ENCODE measurements at regions not wholly inside any gene's neighbourhood (a gene's known extent, or its start where the extent isn't known, plus 50 kb on each side); places are given as distances from the start of the nearest gene placed in this dataset.

DNA sequence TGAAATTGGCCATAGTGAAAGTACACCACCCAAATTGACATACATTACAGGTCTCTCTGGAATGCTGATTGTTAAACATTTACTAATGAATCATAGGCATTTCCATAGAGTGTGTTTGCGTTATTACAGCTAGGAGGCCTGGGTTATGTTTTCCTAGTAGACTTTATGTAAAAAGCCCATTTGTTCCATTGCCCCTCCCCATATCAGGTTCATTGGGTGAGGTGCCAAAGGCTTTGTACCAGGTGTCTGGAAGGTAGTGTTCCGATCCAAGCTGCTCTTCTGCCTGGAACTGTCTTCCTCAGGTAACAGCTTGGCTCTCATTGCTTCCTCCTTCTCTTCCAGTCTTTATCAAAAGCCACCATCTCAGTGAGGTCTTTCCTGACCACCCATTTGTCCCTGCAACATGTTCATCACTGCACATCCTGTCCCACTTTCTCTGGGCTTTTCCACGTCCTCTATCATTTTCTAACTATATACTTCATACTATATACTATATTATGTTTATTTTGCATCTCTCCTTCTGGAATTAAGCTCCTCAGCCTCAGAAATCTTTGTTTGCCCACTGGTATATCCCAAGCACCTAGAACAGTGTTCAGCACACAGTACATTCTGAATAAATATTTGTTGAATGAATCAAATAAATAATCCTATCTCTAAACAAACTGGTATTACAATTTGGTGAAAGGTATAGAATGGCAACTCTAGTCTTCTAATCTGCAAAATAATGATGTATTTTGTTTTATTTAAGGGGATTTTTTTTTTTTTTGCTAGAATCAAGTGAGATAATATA, 252.3 kb downstream of the KTN1 start:
- H3K79me2 ChIP-seq (ENCODE audit: insufficient read depth, low read length) = no peaks in the 10 kb centered on the region
- Mint-ChIP-seq H3K9me3 (ENCODE audit: unreplicated experiment) (no peaks in the 10 kb centered on the region), H3K4me1 (ENCODE audit: low read depth, unreplicated experiment) (peaks cover 5% of the 10 kb centered on the region), H3K4me3 (ENCODE audit: unreplicated experiment) (no peak overlapping the region), H3K36me3 (ENCODE audit: low read depth, unreplicated experiment) (no peaks in the 10 kb centered on the region), H3K27me3 (ENCODE audit: low read depth, unreplicated experiment) (peaks cover under 1% of the 10 kb centered on the region), H3K27ac (ENCODE audit: unreplicated experiment) (no peak overlapping the region)
- no peaks in the 10 kb centered on the region for H4K20me1 ChIP-seq (ENCODE audit: insufficient read depth, low read length)
- no peak overlapping the region for H2AFZ ChIP-seq (ENCODE audit: low read depth, low read length)
- DNase-seq (ENCODE audit: low read depth) = no peak
- no peaks in the 10 kb centered on the region for H3K9me3 ChIP-seq (ENCODE audit: insufficient read depth, low read depth, low read length)
- H3K27me3 ChIP-seq (ENCODE audit: insufficient read depth, low read length) = peaks cover 2% of the 10 kb centered on the region
- no peak overlapping the region for H3K9ac ChIP-seq (ENCODE audit: low read length)
- H3K4me3 ChIP-seq (ENCODE audit: insufficient read depth, low read depth, low read length) = no peak overlapping the region
- no peaks in the 10 kb centered on the region for H3K36me3 ChIP-seq (ENCODE audit: insufficient read depth, low read length)
- no peak overlapping the region for H3K4me2 ChIP-seq (ENCODE audit: low read length)
- H3K4me1 ChIP-seq (ENCODE audit: insufficient read depth, low read length) = no peaks in the 10 kb centered on the region
- no peak for FAIRE-seq
- TF ChIP-seq EZH2 (IDR thresholded peaks at IDR 0.05; ENCODE audit: insufficient read depth, low read length) = no peak
- TF ChIP-seq, protein P1, sequence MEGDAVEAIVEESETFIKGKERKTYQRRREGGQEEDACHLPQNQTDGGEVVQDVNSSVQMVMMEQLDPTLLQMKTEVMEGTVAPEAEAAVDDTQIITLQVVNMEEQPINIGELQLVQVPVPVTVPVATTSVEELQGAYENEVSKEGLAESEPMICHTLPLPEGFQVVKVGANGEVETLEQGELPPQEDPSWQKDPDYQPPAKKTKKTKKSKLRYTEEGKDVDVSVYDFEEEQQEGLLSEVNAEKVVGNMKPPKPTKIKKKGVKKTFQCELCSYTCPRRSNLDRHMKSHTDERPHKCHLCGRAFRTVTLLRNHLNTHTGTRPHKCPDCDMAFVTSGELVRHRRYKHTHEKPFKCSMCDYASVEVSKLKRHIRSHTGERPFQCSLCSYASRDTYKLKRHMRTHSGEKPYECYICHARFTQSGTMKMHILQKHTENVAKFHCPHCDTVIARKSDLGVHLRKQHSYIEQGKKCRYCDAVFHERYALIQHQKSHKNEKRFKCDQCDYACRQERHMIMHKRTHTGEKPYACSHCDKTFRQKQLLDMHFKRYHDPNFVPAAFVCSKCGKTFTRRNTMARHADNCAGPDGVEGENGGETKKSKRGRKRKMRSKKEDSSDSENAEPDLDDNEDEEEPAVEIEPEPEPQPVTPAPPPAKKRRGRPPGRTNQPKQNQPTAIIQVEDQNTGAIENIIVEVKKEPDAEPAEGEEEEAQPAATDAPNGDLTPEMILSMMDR (IDR thresholded peaks at IDR 0.05; ENCODE audit: insufficient read depth, low read depth, low read length) = no peak
- no peak overlapping the region for H3K27ac ChIP-seq (ENCODE audit: low read depth, low read length)

DNA sequence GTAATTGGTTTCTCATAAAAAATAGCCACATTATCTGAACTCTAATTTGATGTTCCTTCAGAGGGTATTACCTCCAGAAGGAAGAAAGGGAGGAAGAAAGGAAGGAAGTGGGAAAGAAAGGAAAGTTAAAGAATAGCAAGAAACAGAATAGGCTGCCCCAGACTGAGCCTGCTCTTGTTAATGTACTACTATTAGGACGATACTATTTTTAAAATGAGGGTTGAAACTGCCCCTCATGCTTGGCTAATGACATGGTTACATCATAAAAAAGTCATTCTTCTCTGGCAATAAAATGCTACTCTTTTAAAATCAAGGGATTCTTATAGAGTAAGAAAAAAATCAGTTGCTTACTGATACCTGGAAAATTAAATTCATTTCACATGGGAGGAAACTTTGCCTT, 253.0 kb downstream of the KTN1 start:
- Histone ChIP-seq H3K79me2 (ENCODE audit: insufficient read depth, low read length) (no peaks in the 10 kb centered on the region), H3K9ac (ENCODE audit: low read length) (no peak overlapping the region), H3K4me2 (ENCODE audit: low read length) (no peak overlapping the region), H2AFZ (ENCODE audit: low read depth, low read length) (no peak overlapping the region), H3K36me3 (ENCODE audit: insufficient read depth, low read length) (no peaks in the 10 kb centered on the region), H3K27ac (ENCODE audit: low read depth, low read length) (no peak overlapping the region), H3K27me3 (ENCODE audit: insufficient read depth, low read length) (peaks cover 2% of the 10 kb centered on the region), H4K20me1 (ENCODE audit: insufficient read depth, low read length) (no peaks in the 10 kb centered on the region), H3K9me3 (ENCODE audit: insufficient read depth, low read depth, low read length) (no peaks in the 10 kb centered on the region), H3K4me1 (ENCODE audit: insufficient read depth, low read length) (no peaks in the 10 kb centered on the region), H3K4me3 (ENCODE audit: insufficient read depth, low read depth, low read length) (no peak overlapping the region)
- no peaks in the 10 kb centered on the region for H3K27me3 Mint-ChIP-seq (ENCODE audit: low read depth, unreplicated experiment)
- no peak overlapping the region for H3K27ac Mint-ChIP-seq (ENCODE audit: unreplicated experiment)
- peaks cover 5% of the 10 kb centered on the region for H3K4me1 Mint-ChIP-seq (ENCODE audit: low read depth, unreplicated experiment)
- H3K36me3 Mint-ChIP-seq (ENCODE audit: low read depth, unreplicated experiment) = no peaks in the 10 kb centered on the region
- TF ChIP-seq, protein P1 (IDR thresholded peaks at IDR 0.05; ENCODE audit: insufficient read depth, low read depth, low read length) = no peak
- TF ChIP-seq EZH2 (IDR thresholded peaks at IDR 0.05; ENCODE audit: insufficient read depth, low read length) = no peak
- H3K4me3 Mint-ChIP-seq (ENCODE audit: unreplicated experiment) = no peak overlapping the region
- H3K9me3 Mint-ChIP-seq (ENCODE audit: unreplicated experiment) = no peaks in the 10 kb centered on the region
- no peak for DNase-seq (ENCODE audit: low read depth)
- no peak for FAIRE-seq

DNA sequence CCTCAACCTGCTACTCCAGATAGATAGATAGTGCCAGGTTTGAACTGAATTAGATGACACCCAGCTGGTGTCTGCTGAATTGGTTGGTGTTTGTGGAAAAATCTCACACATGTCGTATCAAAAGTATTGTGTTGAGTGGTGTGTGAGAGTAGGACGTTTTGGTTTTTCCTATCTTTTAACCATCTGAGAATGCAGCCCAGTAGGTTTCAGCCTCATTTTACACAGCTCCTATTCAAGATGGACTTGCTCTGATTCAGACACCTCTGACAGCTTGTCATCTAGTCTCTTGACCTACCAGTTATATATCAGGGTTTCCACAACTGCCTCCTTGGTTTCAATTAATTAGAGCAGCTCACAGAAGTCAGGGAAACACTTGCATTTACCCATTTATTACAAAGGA, 254.4 kb downstream of the KTN1 start:
- Histone ChIP-seq H3K9ac (ENCODE audit: low read length) (no peak overlapping the region), H3K36me3 (ENCODE audit: insufficient read depth, low read length) (no peaks in the 10 kb centered on the region), H3K4me2 (ENCODE audit: low read length) (no peak overlapping the region), H3K79me2 (ENCODE audit: insufficient read depth, low read length) (no peaks in the 10 kb centered on the region), H3K4me1 (ENCODE audit: insufficient read depth, low read length) (no peaks in the 10 kb centered on the region), H3K9me3 (ENCODE audit: insufficient read depth, low read depth, low read length) (no peaks in the 10 kb centered on the region), H2AFZ (ENCODE audit: low read depth, low read length) (no peak overlapping the region), H3K4me3 (ENCODE audit: insufficient read depth, low read depth, low read length) (no peak overlapping the region), H3K27me3 (ENCODE audit: insufficient read depth, low read length) (peaks cover 2% of the 10 kb centered on the region), H4K20me1 (ENCODE audit: insufficient read depth, low read length) (no peaks in the 10 kb centered on the region), H3K27ac (ENCODE audit: low read depth, low read length) (no peak overlapping the region)
- H3K4me1 Mint-ChIP-seq (ENCODE audit: low read depth, unreplicated experiment) = peaks cover 5% of the 10 kb centered on the region
- H3K27ac Mint-ChIP-seq (ENCODE audit: unreplicated experiment) = no peak overlapping the region
- no peaks in the 10 kb centered on the region for H3K36me3 Mint-ChIP-seq (ENCODE audit: low read depth, unreplicated experiment)
- H3K4me3 Mint-ChIP-seq (ENCODE audit: unreplicated experiment) = no peak overlapping the region
- peaks cover 4% of the 10 kb centered on the region for H3K9me3 Mint-ChIP-seq (ENCODE audit: unreplicated experiment)
- TF ChIP-seq, protein P1 (IDR thresholded peaks at IDR 0.05; ENCODE audit: insufficient read depth, low read depth, low read length) = no peak
- no peak for TF ChIP-seq EZH2 (IDR thresholded peaks at IDR 0.05; ENCODE audit: insufficient read depth, low read length)
- FAIRE-seq (peak; percentile 77), DNase-seq (ENCODE audit: low read depth) (no peak)
- no peaks in the 10 kb centered on the region for H3K27me3 Mint-ChIP-seq (ENCODE audit: low read depth, unreplicated experiment)
